Suprapubic skin (tissue), 4 donors: ENCODE measurements at regions not wholly inside any gene's neighbourhood (a gene's known extent, or its start where the extent isn't known, plus 50 kb on each side); places are given as distances from the start of the nearest gene placed in this dataset.
A peak's percentile ranks its signal among the peaks of the same experiment; 100 is the strongest.
"Not testable (repeated sequence)": the region's sequence is repeated elsewhere in the genome, so short reads cannot be mapped to it uniquely, and the experiment has no call there.

ENCODE experiments used
- DNase-seq, 2 donors: peaks; one replicate each; pipeline ENCODE4 v3.0.0-alpha.2; 2019; ENCODE audit warnings: low spot score in 2 of 2
- H3K27ac ChIP-seq: fragments of 200-600 bp; sonication (generic); one replicate; pipeline ENCODE4 v1.5.1; 2019
- H3K27me3 ChIP-seq: fragments of 200-600 bp; sonication (generic); one replicate; pipeline ENCODE4 v1.5.1; 2019
- H3K36me3 ChIP-seq: fragments of 200-600 bp; sonication (generic); one replicate; pipeline ENCODE4 v1.5.1; 2019
- H3K4me1 ChIP-seq: fragments of 200-600 bp; sonication (generic); one replicate; pipeline ENCODE4 v1.5.1; 2019
- H3K4me3 ChIP-seq: fragments of 200-600 bp; sonication (generic); one replicate; pipeline ENCODE4 v1.5.1; 2019; ENCODE audit warnings: mild to moderate bottlenecking
- H3K9me3 ChIP-seq: fragments of 200-600 bp; sonication (generic); one replicate; pipeline ENCODE4 v1.5.1; 2019
- CTCF ChIP-seq, 2 donors: fragments of 200-600 bp in 1 of 2; fragments of 450-650 bp in 1 of 2; sonication (generic) in 1 of 2; IDR thresholded peaks; one replicate each; pipeline ENCODE4 v1.5.1; 2016 to 2019; ENCODE audit warnings: antibody characterized with exemption in 2 of 2, mild to moderate bottlenecking in 1 of 2, moderate library complexity in 1 of 2
- EP300 ChIP-seq: sonication (generic); formaldehyde crosslinking; IDR thresholded peaks from one replicate; pipeline ENCODE4 v1.6.1; 2017; ENCODE audit warnings: antibody characterized with exemption
- POLR2A ChIP-seq, 2 donors: fragments of 450-650 bp; IDR thresholded peaks; one replicate each; pipeline ENCODE4 v1.6.1; 2017; ENCODE audit warnings: antibody characterized with exemption in 2 of 2, mild to moderate bottlenecking in 2 of 2, moderate library complexity in 2 of 2
- POLR2AphosphoS5 ChIP-seq, 3 donors: sonication (generic); formaldehyde crosslinking; IDR thresholded peaks; one replicate each; pipeline ENCODE4 v1.6.1; 2017; ENCODE audit warnings: antibody characterized with exemption in 3 of 3
- WGBS: methylation state at CpG from one replicate; pipeline ENCODE4 v1.1.5; 2018; 5-methylcytosine and 5-hydroxymethylcytosine counted together

GRCh38 chr4:79831701-79832514 is 241.1 kb downstream of the ANTXR2 start:
- Histone ChIP-seq H3K4me1 (no peaks in the 10 kb centered on the region), H3K9me3 (no peaks in the 10 kb centered on the region), H3K27ac (no peak overlapping the region), H3K4me3 (no peak overlapping the region), H3K27me3 (no peaks in the 10 kb centered on the region), H3K36me3 (no peaks in the 10 kb centered on the region)
- no peak for DNase-seq
- TF ChIP-seq POLR2A (IDR thresholded peaks at IDR 0.05), result no peak
- TF ChIP-seq POLR2AphosphoS5 (IDR thresholded peaks at IDR 0.05), result no peak
- no peak for TF ChIP-seq CTCF (IDR thresholded peaks at IDR 0.05)
- no peak for TF ChIP-seq EP300

- H3K36me3 ChIP-seq, result no peaks in the 10 kb centered on the region
- no peak for TF ChIP-seq POLR2AphosphoS5 (IDR thresholded peaks at IDR 0.05)
- no peak for TF ChIP-seq CTCF (IDR thresholded peaks at IDR 0.05)
- no peak for TF ChIP-seq EP300
- TF ChIP-seq POLR2A (IDR thresholded peaks at IDR 0.05), result no peak
- H3K9me3 ChIP-seq, result no peaks in the 10 kb centered on the region
- WGBS, result 40% methylated on average over 3 of the region's 3 CpGs
- no peak for DNase-seq
- no peaks in the 10 kb centered on the region for H3K27me3 ChIP-seq
- no peak overlapping the region for H3K27ac ChIP-seq
- H3K4me1 ChIP-seq, result no peaks in the 10 kb centered on the region
- H3K4me3 ChIP-seq, result no peak overlapping the region
Observed at GRCh38 chr4:79831119-79831528, 241.9 kb downstream of the ANTXR2 start.

GRCh38 chr4:79827283-79827682 is 245.7 kb downstream of the ANTXR2 start:
- H3K27me3 ChIP-seq, result no peaks in the 10 kb centered on the region
- H3K27ac ChIP-seq, result no peak overlapping the region
- TF ChIP-seq POLR2A (IDR thresholded peaks at IDR 0.05) (no peak), POLR2AphosphoS5 (IDR thresholded peaks at IDR 0.05) (no peak), CTCF (IDR thresholded peaks at IDR 0.05) (no peak)
- H3K36me3 ChIP-seq, result no peaks in the 10 kb centered on the region
- H3K4me3 ChIP-seq, result no peak overlapping the region
- H3K9me3 ChIP-seq, result no peaks in the 10 kb centered on the region
- WGBS, result 61% methylated on average over 5 of the region's 5 CpGs
- no peak for DNase-seq
- H3K4me1 ChIP-seq, result no peaks in the 10 kb centered on the region

GRCh38 chr4:79823148-79823763 is 249.8 kb downstream of the ANTXR2 start:
- no peak overlapping the region for H3K4me3 ChIP-seq
- no peaks in the 10 kb centered on the region for H3K9me3 ChIP-seq
- 55% methylated on average over 2 of the region's 2 CpGs for WGBS
- H3K36me3 ChIP-seq, result no peaks in the 10 kb centered on the region
- H3K4me1 ChIP-seq, result no peaks in the 10 kb centered on the region
- no peak overlapping the region for H3K27ac ChIP-seq
- peak; percentile 32 for TF ChIP-seq EP300
- TF ChIP-seq CTCF (IDR thresholded peaks at IDR 0.05), result no peak
- no peak for TF ChIP-seq POLR2AphosphoS5 (IDR thresholded peaks at IDR 0.05)
- DNase-seq, result no peak
- H3K27me3 ChIP-seq, result no peaks in the 10 kb centered on the region

GRCh38 chr4:79820427-79820826 is 252.6 kb downstream of the ANTXR2 start:
- no peaks in the 10 kb centered on the region for H3K36me3 ChIP-seq
- H3K4me3 ChIP-seq, result no peak overlapping the region
- no peaks in the 10 kb centered on the region for H3K4me1 ChIP-seq
- H3K27ac ChIP-seq, result no peak overlapping the region
- no peak for TF ChIP-seq EP300
- no peak for TF ChIP-seq POLR2A (IDR thresholded peaks at IDR 0.05)
- TF ChIP-seq CTCF (IDR thresholded peaks at IDR 0.05), result no peak
- H3K27me3 ChIP-seq, result no peaks in the 10 kb centered on the region
- H3K9me3 ChIP-seq, result no peaks in the 10 kb centered on the region
- no peak for DNase-seq

GRCh38 chr4:79807933-79808332 is 265.1 kb downstream of the ANTXR2 start:
- WGBS, result 86% methylated on average over 2 of the region's 2 CpGs
- not testable (repeated sequence) for H3K4me1 ChIP-seq, H3K27me3 ChIP-seq, H3K9me3 ChIP-seq, H3K27ac ChIP-seq, DNase-seq, H3K4me3 ChIP-seq, H3K36me3 ChIP-seq
